HL-60 (cell line): ENCODE measurements at regions not wholly inside any gene's neighbourhood (a gene's known extent, or its start where the extent isn't known, plus 50 kb on each side); places are given as distances from the start of the nearest gene placed in this dataset.

ENCODE experiments used
- DNase-seq, 2 experiments: peaks; one replicate each; pipeline ENCODE4 v3.0.0-alpha.2; 2010 to 2020; ENCODE audit warnings: low read depth in 1 of 2, low spot score in 1 of 2
- H3K27ac ChIP-seq: fragments of 250-450 bp; sonication (Bioruptor Pico); replicated peaks from 2 replicates; pipeline ENCODE4 v1.5.1; 2020; ENCODE audit warnings: mild to moderate bottlenecking, moderate library complexity
- H3K27me3 ChIP-seq: fragments of 250-450 bp; sonication (Bioruptor Pico); 2 replicates; pipeline ENCODE4 v1.5.1; 2021; ENCODE audit warnings: mild to moderate bottlenecking, moderate library complexity; ENCODE audit not compliant: insufficient read depth, poor library complexity, severe bottlenecking
- H3K4me3 ChIP-seq: replicated peaks from 2 replicates; pipeline ENCODE4 v1.5.1; 2011; ENCODE audit warnings: mild to moderate bottlenecking, control low read depth, low read length; ENCODE audit not compliant: insufficient read depth
- CTCF ChIP-seq: IDR thresholded peaks from one replicate; pipeline ENCODE4 v1.5.1; 2011; ENCODE audit warnings: low read length, control low read depth, inconsistent platforms; ENCODE audit not compliant: insufficient read depth
- GABPA ChIP-seq: IDR thresholded peaks from 2 replicates; pipeline ENCODE4 v1.6.1; 2012; ENCODE audit warnings: low read depth
- POLR2AphosphoS5 ChIP-seq: IDR thresholded peaks from 2 replicates; pipeline ENCODE4 v1.6.1; 2012; ENCODE audit warnings: low read depth
- REST ChIP-seq: IDR thresholded peaks from 2 replicates; pipeline ENCODE4 v1.6.1; 2012; ENCODE audit warnings: low read depth; ENCODE audit not compliant: insufficient replicate concordance
- SPI1 ChIP-seq: IDR thresholded peaks from 2 replicates; pipeline ENCODE4 v1.6.1; 2012; ENCODE audit warnings: low read depth, mild to moderate bottlenecking, borderline replicate concordance

GRCh38 chr1:43037466-43037865 lies 78.8 kb upstream of the SLC2A1 start:
- H3K27ac ChIP-seq, result no peak overlapping the region

GRCh38 chr1:43036932-43037331 lies 78.3 kb upstream of the SLC2A1 start:
- DNase-seq, result no peak
- H3K27ac ChIP-seq, result no peak overlapping the region
- no peaks in the 10 kb centered on the region for H3K27me3 ChIP-seq
- TF ChIP-seq POLR2AphosphoS5, result no peak
- TF ChIP-seq SPI1, result no peak
- no peak for TF ChIP-seq GABPA
- no peak for TF ChIP-seq REST
- no peak for TF ChIP-seq CTCF
- H3K4me3 ChIP-seq, result no peak overlapping the region

More at GRCh38 chr1:43037466-43037865, 78.8 kb upstream of the SLC2A1 start:
- no peak for TF ChIP-seq REST
- no peak for TF ChIP-seq CTCF
- TF ChIP-seq SPI1, result no peak
- no peak for TF ChIP-seq GABPA
- Histone ChIP-seq H3K4me3 (no peak overlapping the region), H3K27me3 (no peaks in the 10 kb centered on the region)
- DNase-seq, result no peak

- Histone ChIP-seq H3K27me3 (no peaks in the 10 kb centered on the region), H3K27ac (no peak overlapping the region), H3K4me3 (no peak overlapping the region)
- DNase-seq, result no peak
- TF ChIP-seq CTCF (no peak), GABPA (no peak), POLR2AphosphoS5 (no peak), SPI1 (no peak), REST (no peak)
Measured at GRCh38 chr1:43035821-43036741, 77.4 kb upstream of the SLC2A1 start.
